ENCODE measurements at regions not wholly inside any gene's neighbourhood (a gene's known extent, or its start where the extent isn't known, plus 50 kb on each side); places are given as distances from the start of the nearest gene placed in this dataset.

GRCh38 chr1:108082738-108083562, 117.2 kb downstream of the SLC25A24 start:
- Histone ChIP-seq H3K4me3 (ENCODE audit: low read depth, low read length) (no peak overlapping the region), H3K36me3 (ENCODE audit: control insufficient read depth, insufficient read depth, low read length) (no peaks in the 10 kb centered on the region), H3K27me3 (ENCODE audit: control insufficient read depth, insufficient read depth, low read length) (no peaks in the 10 kb centered on the region)
- DNase-seq (ENCODE audit: low read depth) = no peak
- TF ChIP-seq, protein P1, sequence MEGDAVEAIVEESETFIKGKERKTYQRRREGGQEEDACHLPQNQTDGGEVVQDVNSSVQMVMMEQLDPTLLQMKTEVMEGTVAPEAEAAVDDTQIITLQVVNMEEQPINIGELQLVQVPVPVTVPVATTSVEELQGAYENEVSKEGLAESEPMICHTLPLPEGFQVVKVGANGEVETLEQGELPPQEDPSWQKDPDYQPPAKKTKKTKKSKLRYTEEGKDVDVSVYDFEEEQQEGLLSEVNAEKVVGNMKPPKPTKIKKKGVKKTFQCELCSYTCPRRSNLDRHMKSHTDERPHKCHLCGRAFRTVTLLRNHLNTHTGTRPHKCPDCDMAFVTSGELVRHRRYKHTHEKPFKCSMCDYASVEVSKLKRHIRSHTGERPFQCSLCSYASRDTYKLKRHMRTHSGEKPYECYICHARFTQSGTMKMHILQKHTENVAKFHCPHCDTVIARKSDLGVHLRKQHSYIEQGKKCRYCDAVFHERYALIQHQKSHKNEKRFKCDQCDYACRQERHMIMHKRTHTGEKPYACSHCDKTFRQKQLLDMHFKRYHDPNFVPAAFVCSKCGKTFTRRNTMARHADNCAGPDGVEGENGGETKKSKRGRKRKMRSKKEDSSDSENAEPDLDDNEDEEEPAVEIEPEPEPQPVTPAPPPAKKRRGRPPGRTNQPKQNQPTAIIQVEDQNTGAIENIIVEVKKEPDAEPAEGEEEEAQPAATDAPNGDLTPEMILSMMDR (IDR thresholded peaks at IDR 0.05; ENCODE audit: insufficient read depth, low read length, poor library complexity, severe bottlenecking) = no peak

DNA sequence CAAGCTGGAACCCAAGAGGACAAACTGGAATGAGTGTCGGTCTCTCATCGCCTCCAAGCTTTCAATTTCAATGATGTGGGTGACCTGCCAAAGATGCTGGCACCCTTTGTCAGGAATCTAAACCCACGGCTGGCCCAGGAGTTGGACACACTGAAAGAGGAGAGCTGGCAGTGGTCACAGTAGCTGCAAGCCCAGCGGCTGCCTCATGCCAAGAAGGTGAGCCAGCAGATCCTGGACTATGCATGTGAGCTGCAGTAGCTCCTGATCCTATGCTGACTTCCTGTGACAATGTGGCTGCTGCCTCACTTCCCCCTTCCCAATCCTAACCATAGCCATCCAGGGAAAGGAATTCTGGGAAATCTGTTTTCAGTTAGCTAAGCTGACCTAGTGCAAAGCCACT, 117.0 kb upstream of the VAV3 start:
- no peaks in the 10 kb centered on the region for H3K36me3 ChIP-seq (ENCODE audit: control insufficient read depth, insufficient read depth, low read length)
- no peak for DNase-seq (ENCODE audit: low read depth)
- no peak overlapping the region for H3K4me3 ChIP-seq (ENCODE audit: low read depth, low read length)
- TF ChIP-seq, protein P1 (IDR thresholded peaks at IDR 0.05; ENCODE audit: insufficient read depth, low read length, poor library complexity, severe bottlenecking) = no peak
- no peaks in the 10 kb centered on the region for H3K27me3 ChIP-seq (ENCODE audit: control insufficient read depth, insufficient read depth, low read length)

- TF ChIP-seq, protein P1 (IDR thresholded peaks at IDR 0.05; ENCODE audit: insufficient read depth, low read length, poor library complexity, severe bottlenecking) = no peak
- Histone ChIP-seq H3K36me3 (ENCODE audit: control insufficient read depth, insufficient read depth, low read length) (no peaks in the 10 kb centered on the region), H3K27me3 (ENCODE audit: control insufficient read depth, insufficient read depth, low read length) (no peaks in the 10 kb centered on the region), H3K4me3 (ENCODE audit: low read depth, low read length) (no peak overlapping the region)
- no peak for DNase-seq (ENCODE audit: low read depth)
These were observed 115.5 kb upstream of the VAV3 start for GRCh38 chr1:108080448-108080847.

GRCh38 chr1:108079440-108080025, 114.6 kb upstream of the VAV3 start:
- Histone ChIP-seq H3K36me3 (ENCODE audit: control insufficient read depth, insufficient read depth, low read length) (no peaks in the 10 kb centered on the region), H3K4me3 (ENCODE audit: low read depth, low read length) (no peak overlapping the region), H3K27me3 (ENCODE audit: control insufficient read depth, insufficient read depth, low read length) (no peaks in the 10 kb centered on the region)
- TF ChIP-seq, protein P1 (IDR thresholded peaks at IDR 0.05; ENCODE audit: insufficient read depth, low read length, poor library complexity, severe bottlenecking) = no peak
- DNase-seq (ENCODE audit: low read depth) = no peak

- TF ChIP-seq, protein P1 (IDR thresholded peaks at IDR 0.05; ENCODE audit: insufficient read depth, low read length, poor library complexity, severe bottlenecking) = no peak
- DNase-seq (ENCODE audit: low read depth) = no peak
- Histone ChIP-seq H3K4me3 (ENCODE audit: low read depth, low read length) (no peak overlapping the region), H3K36me3 (ENCODE audit: control insufficient read depth, insufficient read depth, low read length) (no peaks in the 10 kb centered on the region), H3K27me3 (ENCODE audit: control insufficient read depth, insufficient read depth, low read length) (no peaks in the 10 kb centered on the region)
These were observed 113.0 kb upstream of the VAV3 start for GRCh38 chr1:108077991-108078390.

All from kidney epithelial cell (primary cell).